ENCODE measurements at regions not wholly inside any gene's neighbourhood (a gene's known extent, or its start where the extent isn't known, plus 50 kb on each side); places are given as distances from the start of the nearest gene placed in this dataset.

DNA sequence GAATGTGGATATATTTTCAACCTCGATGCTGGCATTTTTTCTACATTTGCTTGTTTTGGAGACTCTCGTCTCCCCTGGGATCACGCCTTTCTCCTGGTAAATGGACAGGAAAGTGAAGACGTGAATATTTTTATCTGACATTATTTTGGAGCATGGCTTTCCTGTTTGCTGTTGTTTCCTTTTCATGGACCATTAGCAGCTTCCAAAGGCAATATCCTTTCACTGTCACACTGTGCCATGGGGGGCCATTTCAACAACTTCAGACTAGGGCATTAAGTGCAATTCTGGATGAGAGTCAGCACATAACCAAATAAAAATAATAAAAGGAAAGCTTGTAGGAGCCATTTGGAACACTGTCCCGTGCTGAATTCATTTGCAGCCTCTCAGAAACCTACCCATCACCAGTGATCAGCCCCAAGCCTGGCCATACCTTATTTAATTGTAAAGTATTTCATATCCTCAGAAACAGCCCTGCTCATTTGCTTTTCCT is 75.9 kb upstream of the NEUROD6 start:
- no peak for DNase-seq
- no peak overlapping the region for H3K27ac ChIP-seq
- TF ChIP-seq, protein P1, sequence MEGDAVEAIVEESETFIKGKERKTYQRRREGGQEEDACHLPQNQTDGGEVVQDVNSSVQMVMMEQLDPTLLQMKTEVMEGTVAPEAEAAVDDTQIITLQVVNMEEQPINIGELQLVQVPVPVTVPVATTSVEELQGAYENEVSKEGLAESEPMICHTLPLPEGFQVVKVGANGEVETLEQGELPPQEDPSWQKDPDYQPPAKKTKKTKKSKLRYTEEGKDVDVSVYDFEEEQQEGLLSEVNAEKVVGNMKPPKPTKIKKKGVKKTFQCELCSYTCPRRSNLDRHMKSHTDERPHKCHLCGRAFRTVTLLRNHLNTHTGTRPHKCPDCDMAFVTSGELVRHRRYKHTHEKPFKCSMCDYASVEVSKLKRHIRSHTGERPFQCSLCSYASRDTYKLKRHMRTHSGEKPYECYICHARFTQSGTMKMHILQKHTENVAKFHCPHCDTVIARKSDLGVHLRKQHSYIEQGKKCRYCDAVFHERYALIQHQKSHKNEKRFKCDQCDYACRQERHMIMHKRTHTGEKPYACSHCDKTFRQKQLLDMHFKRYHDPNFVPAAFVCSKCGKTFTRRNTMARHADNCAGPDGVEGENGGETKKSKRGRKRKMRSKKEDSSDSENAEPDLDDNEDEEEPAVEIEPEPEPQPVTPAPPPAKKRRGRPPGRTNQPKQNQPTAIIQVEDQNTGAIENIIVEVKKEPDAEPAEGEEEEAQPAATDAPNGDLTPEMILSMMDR (IDR thresholded peaks at IDR 0.05; ENCODE audit: low read depth, low read length, missing control alignments), result no peak
- in situ Hi-C loops (cut with HindIII; ENCODE audit: low pct_ligation_motif_present, low sequenced_read_pairs), result no loop called here
- H3K27me3 ChIP-seq (replicated peaks), result no peaks in the 10 kb centered on the region
- H3K4me3 ChIP-seq (ENCODE audit: low read depth, low read length), result no peak overlapping the region
- H3K36me3 ChIP-seq (replicated peaks), result no peaks in the 10 kb centered on the region

DNA sequence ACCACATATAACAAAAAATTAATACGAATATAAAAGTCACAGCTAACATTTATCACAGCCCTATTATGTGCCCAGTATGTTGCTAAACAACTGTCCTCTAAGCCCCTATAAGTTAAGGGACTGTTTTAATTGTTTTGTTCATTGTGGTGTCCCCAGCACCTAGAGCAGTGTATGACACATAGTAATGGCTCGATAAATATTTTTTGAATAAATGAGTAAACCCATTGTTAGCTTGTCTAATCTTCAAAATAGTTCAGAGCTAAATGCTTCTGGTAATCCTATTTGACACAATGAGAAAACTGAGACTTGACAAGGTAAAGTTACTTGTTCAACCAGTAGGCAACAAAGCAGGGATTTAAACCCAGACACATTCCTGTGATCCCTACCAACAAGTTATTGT is 78.4 kb upstream of the NEUROD6 start:
- DNase-seq, result no peak
- H3K4me3 ChIP-seq (ENCODE audit: low read depth, low read length), result no peak overlapping the region
- TF ChIP-seq, protein P1 (IDR thresholded peaks at IDR 0.05; ENCODE audit: low read depth, low read length, missing control alignments), result no peak
- no peaks in the 10 kb centered on the region for H3K36me3 ChIP-seq (replicated peaks)
- in situ Hi-C loops (cut with HindIII; ENCODE audit: low pct_ligation_motif_present, low sequenced_read_pairs), result no loop called here
- no peaks in the 10 kb centered on the region for H3K27me3 ChIP-seq (replicated peaks)
- H3K27ac ChIP-seq, result no peak overlapping the region

GRCh38 chr7:31419505-31420055 is 79.1 kb upstream of the NEUROD6 start:
- TF ChIP-seq, protein P1 (IDR thresholded peaks at IDR 0.05; ENCODE audit: low read depth, low read length, missing control alignments), result no peak
- no peaks in the 10 kb centered on the region for H3K27me3 ChIP-seq (replicated peaks)
- in situ Hi-C loops (cut with HindIII; ENCODE audit: low pct_ligation_motif_present, low sequenced_read_pairs), result no loop called here
- DNase-seq, result no peak
- no peaks in the 10 kb centered on the region for H3K36me3 ChIP-seq (replicated peaks)
- H3K4me3 ChIP-seq (ENCODE audit: low read depth, low read length), result no peak overlapping the region
- no peak overlapping the region for H3K27ac ChIP-seq

GRCh38 chr7:31420948-31421347 is 80.4 kb upstream of the NEUROD6 start:
- DNase-seq, result no peak
- Histone ChIP-seq H3K27ac (no peak overlapping the region), H3K27me3 (replicated peaks) (no peaks in the 10 kb centered on the region), H3K4me3 (ENCODE audit: low read depth, low read length) (no peak overlapping the region), H3K36me3 (replicated peaks) (no peaks in the 10 kb centered on the region)
- TF ChIP-seq, protein P1 (IDR thresholded peaks at IDR 0.05; ENCODE audit: low read depth, low read length, missing control alignments), result no peak
- in situ Hi-C loops (cut with HindIII; ENCODE audit: low pct_ligation_motif_present, low sequenced_read_pairs), result no loop called here

DNA sequence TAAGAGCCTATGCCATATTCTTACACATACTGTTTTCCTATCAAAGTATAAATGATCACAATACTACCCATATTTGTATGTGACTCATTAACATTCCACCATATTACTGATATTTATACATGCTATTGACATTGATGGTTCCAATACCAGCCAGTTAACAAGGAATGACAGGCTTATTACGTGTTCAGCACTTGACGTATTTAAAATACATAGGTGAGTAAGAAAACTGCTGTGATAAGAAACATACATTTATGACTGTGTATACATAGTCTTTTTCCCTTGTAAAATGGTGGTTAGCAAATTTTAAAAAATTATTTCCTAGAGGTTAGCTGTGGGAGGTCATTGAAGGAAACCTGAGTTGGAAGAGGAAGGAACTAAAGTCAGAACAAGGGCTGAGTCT is 81.1 kb upstream of the NEUROD6 start:
- H3K27ac ChIP-seq, result no peak overlapping the region
- no peak for DNase-seq
- in situ Hi-C loops (cut with HindIII; ENCODE audit: low pct_ligation_motif_present, low sequenced_read_pairs), result no loop called here

More for the DNA sequence above, 81.1 kb upstream of the NEUROD6 start:
- Histone ChIP-seq H3K4me3 (ENCODE audit: low read depth, low read length) (no peak overlapping the region), H3K27me3 (replicated peaks) (no peaks in the 10 kb centered on the region), H3K36me3 (replicated peaks) (no peaks in the 10 kb centered on the region)
- TF ChIP-seq, protein P1 (IDR thresholded peaks at IDR 0.05; ENCODE audit: low read depth, low read length, missing control alignments), result no peak
